GM18907 (cell line): ENCODE measurements at regions not wholly inside any gene's neighbourhood (a gene's known extent, or its start where the extent isn't known, plus 50 kb on each side); places are given as distances from the start of the nearest gene placed in this dataset.
"Not testable (repeated sequence)": the region's sequence is repeated elsewhere in the genome, so short reads cannot be mapped to it uniquely, and the experiment has no call there.

ENCODE experiments used
- ATAC-seq: cut with Tn5 transposase; IDR thresholded peaks from one replicate; pipeline ENCODE4 v1.9.1; 2021; ENCODE audit warnings: mild to moderate bottlenecking, moderate library complexity; ENCODE audit not compliant: unreplicated experiment

DNA sequence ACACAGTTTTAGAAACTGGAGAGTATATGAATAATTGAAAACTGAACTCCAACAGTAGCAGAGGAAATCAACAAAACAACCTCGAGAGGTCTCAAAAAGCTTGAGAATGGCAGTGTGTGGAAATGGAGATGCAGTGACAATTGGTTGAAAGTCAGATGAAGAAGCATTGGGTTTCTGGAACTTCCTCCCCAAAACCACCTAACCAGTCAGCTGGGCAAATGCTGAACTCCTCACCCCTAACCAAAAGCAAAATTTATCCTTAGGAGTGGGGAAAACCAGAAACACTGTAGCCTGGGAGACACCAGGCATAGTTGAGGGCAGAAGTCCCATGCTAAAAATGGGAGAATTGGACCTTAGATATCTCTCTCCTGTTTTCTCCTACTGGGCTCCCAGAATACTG, 109.9 kb downstream of the TANC2 start:
- ATAC-seq = no peak

DNA sequence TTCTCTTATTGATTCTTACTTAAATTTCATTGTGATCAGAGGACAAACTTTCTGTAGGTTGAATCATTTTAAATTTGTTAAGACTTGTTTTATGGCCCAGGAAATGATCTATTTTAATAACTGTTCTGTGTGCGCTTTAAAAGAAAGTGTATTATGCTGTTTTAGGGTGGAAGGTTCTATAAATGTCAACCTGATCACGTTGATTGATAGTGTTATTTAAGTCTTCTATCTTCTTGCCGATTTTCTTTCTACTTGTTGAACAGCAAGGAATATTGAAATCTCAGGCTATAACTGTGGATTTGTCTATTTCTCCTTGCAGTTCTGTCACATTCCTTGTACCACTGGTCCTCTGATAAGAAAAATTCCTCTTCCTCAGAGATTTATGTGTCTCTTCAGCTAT, 112.7 kb downstream of the TANC2 start:
- no peak for ATAC-seq

DNA sequence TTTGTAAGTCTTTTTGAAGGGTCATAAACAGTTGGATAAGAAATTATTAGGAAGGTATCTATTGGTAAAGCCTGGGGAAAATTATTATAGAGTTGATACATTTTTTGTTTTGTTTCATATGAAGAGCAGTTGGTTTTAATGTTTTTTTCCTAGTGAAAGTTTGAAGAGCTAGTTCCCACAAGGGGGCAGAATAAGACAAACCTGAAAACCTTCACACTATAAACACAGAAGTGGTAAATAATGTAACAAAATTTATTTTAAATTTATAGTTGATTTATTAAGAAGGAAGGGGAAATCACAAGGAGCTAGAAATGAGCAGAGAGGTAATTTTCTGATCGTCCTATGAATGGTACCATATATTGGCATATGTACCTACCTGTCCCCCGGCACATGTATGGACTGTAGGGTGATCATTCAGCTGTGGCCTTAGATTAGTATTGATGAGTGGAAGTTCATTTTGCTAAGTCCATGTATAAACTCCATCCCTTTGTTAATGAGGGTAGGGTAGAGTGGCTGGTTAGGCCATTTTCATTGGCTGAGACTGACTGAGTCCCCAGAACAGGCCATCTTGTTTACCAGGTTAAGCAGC, 116.3 kb downstream of the TANC2 start:
- no peak for ATAC-seq

DNA sequence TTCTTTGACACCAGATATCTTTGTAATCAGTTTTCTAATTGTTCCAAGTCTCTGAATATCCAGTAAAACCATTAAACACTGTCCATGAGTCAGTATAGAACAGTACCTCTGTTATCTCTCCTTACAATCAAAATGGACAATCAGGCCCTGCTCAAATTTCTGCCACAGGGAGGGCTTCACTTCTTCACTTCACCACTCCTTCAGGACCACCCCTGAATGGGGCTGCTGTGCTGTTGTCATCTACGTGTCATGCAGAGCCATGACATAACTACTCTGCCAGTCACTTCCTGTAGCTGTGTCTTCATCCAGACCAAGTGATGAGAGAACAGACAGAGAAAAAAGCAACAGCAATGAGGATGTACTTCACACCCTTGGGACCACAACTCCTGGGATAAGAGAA, 116.9 kb downstream of the TANC2 start:
- no peak for ATAC-seq

DNA sequence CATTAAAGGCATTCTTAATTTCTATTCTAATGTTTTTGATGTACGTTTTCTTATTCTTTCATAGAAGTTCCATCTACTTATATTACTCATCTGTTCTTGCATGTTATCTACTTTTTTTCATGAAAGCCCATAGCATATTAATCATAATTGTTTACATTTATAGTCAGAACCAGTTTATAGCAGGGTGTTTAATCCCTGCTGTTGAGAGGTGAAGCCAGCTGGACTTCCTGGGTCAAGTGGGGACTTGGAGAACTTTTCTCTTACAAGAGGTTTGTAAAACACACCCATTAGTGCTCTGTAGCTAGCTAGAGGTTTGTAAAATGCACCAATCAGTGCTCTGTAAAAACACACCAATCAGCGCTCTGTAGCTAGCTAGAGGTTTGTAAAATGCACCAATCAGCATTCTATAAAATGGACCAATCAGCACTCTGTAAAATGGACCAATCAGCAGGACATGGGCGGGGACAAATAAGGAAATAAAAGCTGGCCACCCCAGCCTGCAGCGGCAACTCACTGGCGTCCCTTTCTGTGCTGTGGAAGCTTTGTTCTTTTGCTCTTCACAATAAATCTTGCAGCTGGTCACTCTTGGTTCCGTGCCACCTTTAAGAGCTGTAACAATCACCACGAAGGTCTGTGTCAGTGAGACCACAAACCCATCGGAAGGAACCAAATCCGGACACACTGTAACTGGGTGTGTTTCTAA, 120.6 kb downstream of the TANC2 start:
- ATAC-seq = no peak

DNA sequence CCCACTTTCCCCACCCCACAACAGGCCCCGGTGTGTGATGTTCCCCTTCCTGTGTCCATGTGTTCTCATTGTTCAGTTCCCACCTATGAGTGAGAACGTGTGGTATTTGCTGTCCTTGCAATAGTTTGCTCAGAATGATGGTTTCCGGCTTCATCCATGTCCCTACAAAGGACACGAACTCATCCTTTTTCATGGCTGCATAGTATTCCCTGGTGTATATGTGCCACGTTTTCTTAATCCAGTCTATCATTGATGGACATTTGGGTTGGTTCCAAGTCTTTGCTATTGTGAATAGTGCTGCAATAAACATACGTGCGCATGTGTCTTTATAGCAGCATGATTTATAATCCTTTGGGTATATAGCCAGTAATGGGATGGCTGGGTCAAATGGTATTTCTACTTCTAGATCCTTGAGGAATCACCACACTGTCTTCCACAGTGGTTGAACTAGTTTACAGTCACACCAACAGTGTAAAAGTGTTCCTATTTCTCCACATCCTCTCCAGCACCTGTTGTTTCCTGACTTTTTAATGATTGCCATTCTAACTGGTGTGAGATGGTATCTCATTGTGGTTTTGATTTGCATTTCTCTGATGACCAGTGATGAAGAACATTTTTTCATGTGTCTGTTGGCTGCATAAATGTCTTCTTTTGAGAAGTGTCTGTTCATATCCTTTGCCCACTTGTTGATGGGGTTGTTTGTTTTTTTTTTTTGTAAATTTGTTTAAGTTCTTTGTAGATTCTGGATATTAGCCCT, 124.5 kb downstream of the TANC2 start:
- not testable (repeated sequence) for ATAC-seq

DNA sequence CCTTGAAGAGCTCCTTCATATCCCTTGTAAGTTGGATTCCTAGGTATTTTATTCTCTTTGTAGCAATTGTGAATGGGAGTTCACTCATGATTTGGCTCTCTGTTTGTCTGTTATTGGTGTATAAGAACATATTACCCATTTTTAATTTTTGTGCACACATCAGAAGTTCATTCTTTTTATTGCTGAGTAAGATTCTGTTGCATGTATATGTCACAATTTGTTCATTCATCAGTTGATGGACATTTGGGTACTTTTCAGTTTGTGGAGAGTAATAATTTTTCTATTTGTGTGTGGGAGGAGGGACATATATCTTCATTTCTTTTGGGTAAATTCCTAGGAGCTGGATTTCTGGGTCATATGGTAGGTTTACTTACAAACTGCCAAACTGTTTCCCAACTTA, 125.9 kb downstream of the TANC2 start:
- ATAC-seq = not testable (repeated sequence)

DNA sequence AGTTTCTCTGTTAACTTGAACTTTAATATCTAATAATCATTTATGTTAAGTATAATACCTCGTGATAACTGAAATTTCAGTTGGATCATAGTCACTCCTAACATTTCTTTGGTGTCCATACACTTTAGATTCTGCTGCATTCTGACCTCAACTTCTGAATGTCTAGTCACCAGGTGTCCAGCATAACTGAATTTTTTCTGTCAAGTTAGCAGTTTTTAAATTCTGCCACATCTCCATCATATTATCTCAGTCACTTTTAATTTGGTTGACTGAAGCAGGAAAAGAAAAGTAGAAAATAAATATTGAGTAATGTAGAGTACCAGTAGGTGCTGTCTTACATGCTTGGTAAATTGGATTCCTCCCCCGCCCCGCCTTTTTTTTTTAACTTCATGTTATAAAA, 128.6 kb downstream of the TANC2 start:
- no peak for ATAC-seq

DNA sequence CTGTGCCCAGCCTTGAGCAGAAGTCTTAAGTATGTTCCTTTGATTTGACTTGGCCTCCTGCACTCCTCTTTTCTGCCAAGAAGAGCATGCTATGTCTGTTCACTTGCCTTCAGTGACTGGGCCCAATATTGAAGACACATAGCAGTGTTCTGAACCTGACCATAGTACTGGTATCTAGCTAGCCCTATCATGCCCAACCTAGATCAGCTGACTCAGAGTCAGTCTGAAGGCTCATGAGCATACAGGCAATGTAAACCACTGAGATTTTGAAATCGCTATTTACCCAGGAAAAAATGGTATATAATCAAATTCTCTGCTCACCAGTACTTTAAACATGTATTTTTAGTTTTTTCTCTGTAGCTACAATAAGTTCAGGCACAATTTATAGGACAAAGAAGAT, 129.4 kb downstream of the TANC2 start:
- no peak for ATAC-seq

DNA sequence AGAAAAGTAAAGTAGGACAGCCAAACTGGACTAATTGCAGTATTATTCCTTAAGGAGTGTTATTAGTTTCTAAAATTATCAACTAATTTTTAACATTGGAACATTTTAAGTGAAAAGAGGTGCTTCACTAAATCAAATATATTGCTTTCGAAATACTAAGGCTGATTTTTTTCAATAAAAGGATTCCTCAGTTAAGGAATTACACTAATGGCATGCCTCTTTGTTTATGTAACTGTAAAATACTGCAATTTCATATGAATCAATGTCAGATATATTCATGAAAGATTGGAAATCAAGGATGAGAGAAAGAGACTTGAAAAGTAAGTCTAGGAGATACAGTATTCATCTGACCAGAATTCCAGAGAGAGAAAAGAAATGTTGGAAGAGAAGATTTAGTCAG, 129.8 kb downstream of the TANC2 start:
- no peak for ATAC-seq

DNA sequence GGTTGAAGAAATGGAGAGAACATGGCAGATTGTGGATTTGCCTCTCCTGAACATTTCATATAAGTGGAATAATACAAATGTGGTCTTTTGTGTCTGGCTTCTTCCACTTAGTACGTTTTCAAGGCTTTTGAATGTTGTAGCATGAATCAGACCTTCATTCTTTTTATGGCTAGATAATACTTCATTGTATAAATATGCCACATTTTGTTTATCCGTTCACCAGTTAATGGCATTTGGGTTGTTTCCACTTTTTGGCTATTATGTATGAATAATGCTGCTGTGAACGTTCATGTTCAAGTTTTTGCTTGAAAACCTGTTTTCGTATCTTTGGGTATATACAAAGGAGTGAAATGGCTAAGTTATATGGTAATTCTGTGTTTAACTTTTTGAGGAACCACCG, 130.4 kb downstream of the TANC2 start:
- no peak for ATAC-seq

DNA sequence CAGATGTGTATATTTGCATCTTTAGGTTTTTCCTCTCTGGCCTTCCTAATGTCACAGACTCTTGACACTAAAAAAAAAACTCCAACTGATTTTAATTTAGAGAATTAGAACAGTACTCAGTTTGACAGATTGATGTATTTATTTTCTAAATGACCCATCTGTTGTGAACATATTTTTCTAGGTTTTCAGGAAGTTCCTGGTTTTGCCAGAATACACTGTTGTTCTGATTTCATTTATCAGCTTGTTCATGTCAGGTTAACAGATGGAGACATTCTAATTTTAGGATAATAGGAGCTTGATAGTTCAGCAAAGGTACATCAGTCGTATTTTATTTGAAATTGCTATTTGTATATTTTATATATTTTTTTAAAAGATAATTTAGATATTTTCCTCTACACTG, 133.4 kb downstream of the TANC2 start:
- ATAC-seq = no peak

DNA sequence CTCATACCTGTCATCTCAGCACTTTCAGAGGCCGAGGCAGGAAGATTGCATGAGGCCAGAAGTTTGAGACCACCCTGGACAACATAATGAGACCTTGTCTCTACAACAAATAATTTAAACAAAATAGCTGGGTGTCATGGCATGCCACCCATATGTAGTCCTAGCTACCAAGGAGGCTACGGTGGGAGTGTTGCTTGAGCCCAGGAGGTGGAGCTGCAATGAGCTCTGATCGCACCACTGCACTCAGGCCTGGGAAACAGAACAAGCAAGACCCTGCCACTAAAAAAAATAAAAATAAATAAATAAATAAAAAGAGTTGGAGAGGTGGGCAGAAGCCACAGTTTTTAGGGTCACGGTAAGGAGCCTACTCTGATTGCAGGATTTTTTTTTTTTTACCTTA, 136.0 kb downstream of the TANC2 start:
- no peak for ATAC-seq

DNA sequence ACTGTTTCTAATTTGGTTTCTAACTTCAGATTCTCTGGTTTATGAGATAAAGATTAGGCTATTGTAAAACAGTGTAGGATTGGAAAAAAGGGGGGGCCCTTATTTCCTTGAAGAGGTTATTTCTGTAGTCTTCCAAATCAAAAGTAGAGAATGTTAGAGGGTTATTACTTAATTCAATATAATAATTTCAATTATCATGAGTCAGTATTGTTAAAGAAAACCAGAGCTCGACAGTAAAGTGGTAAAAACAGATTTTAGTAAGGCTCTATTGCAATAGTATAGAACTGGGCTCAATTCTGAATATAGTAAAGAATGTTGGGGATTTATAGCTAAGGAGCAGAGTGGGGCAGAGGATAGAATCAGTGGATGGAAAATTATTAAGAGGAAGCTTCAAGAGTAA, 140.0 kb downstream of the TANC2 start:
- ATAC-seq = no peak

DNA sequence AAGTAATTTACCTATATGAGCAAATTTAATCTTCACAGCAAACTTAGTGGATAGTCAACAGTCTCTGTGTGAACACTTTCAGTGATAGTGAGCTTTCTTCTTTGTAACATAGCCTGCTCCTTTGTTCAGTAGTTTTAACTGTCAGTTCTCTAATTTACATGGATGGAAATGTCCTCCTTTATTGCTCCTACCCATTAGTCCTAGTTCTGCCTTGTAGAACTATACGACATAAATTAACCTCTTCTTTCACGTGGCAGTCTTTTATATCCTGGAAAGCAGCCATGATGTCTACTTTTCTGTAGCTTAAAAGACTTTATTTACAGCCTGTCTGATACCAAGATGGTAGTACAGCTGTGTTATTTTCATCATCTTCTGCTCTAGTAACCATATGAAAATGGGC, 143.6 kb downstream of the TANC2 start:
- no peak for ATAC-seq

DNA sequence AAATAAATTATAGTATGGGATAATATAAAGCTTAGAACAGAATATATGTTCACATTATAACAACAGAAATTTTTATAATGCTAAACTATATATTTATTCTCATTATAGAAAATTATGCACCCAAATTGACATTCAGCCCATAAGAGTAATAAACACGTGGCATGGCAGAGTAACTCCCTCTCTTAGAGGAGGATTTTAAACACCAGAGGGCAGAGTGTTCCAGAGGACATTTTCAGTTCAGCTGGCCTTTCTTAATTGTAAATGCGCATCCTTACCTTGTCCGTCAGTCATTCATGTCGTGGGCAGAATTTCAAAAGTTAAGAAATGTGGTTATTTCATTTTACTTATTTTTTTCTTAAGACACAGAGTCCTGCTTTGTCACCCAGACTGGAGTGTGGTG, 147.1 kb downstream of the TANC2 start:
- no peak for ATAC-seq

DNA sequence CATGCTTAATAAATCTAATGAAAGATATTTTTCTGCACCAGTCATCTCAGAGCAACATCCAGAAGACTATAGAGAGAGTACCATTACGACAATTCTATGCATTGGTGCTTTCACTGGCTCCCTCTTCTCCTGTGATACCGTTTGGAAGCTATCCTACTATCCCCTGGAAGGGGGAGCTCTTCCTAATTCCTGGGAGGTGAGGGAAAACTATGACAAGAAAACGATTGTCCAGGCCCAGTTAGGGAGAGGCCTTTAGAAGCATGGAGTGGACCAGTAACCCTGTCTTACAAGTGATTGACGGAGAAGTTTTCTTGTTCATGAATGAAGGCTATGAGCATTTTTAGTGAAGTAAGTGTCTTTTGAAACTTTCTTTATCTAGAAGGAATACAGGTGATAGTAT, 150.2 kb downstream of the TANC2 start:
- no peak for ATAC-seq

DNA sequence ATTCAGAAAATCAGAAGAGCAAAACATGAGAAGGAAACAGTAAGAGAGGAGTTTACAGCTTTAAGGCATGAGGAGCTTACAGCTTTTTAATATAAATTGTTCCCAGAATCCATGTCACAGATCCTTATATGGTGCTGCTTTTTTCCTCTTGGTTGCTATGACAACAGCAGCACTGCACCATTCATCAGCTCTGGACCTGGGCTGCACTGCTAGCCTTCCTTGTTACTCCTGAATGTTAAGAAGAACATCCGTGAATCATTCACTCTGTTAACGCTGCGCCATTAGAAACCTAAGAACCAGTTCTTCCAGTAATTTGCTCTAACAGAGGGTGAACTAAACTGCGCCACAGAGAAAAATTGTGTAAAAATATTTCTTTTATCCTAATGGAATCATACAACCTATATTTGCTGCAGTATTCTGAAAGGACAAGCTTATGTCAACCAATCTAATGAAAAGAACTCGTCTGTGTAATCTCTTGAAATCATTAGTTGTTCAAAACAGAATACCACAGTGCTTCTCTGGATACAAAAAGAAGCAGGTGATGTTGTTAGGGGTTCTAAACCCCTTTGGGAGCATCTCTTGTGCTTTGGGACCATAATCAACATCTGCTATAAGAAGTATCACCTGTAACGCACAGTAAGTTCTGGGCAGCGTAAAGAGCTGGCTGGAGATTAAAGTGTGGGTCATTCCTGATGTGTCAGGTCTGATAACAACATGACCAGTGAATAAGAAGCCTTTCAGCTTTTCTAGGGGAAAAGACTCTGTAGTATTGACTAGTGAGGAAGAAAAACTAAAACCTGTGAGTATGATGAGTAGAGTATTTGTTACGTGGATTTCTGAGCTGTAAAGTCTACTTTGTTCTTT, 151.2 kb downstream of the TANC2 start:
- no peak for ATAC-seq

DNA sequence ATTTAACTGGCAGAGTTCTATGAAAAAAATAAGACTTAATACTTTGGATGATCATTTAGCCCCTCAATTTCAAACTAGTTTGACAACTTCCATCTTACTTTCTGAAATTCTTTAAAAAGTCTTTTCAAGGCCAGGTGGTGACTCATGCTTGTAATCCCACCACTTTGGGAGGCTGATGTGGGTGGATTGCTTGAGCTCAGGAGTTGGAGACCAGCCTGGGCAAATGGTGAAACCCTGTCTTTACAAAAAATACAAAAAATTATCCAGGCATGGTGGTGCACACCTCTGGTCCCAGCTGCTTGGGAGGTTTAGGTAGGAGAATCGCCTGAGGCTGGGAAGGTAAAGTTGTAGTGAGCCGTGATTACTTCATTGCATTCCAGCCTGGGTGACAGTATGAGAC, 154.4 kb downstream of the TANC2 start:
- ATAC-seq = no peak

DNA sequence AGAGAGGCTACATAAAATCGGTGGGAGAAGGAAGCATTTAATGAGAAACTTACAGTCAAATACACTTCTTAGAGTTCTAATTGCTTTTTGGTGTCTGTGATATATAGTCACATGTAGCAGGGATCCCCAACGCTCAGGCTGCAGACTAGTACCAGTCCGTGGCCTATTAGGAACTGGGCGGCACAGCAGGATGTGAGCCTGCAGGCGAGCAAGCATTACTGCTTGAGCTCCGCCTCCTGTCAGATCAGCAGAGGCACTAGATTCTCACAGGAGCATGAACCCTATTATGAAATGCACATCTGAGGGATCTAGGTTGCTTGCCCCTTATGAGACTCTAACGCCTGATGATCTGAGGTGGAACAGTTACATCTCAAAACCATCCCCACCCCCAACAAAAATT, 158.5 kb downstream of the TANC2 start:
- ATAC-seq = no peak

DNA sequence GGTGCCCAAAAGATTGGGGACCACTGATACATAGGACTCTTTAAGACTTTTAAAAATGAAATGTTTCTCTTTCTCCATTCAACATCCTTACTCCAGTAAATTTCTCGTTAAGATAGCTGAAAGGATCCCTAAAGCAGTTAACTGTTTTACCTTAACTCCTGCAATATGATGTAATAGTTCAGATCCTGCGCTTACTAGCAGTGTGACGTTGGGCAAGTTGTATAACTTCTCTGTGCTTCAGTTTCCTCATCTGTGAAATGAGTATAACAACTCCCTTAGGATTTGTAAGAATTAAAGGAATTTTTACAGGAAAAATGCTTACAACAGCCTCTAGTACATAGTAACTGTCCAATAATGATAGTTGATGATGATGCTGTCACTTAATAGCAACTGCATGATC, 158.9 kb downstream of the TANC2 start:
- no peak for ATAC-seq
